ENCODE measurements at regions not wholly inside any gene's neighbourhood (a gene's known extent, or its start where the extent isn't known, plus 50 kb on each side); places are given as distances from the start of the nearest gene placed in this dataset.
"Not testable (repeated sequence)": the region's sequence is repeated elsewhere in the genome, so short reads cannot be mapped to it uniquely, and the experiment has no call there.

GRCh38 chr4:75344915-75345314, 169.3 kb downstream of the RCHY1 start:
- H3K36me3 ChIP-seq (ENCODE audit: control insufficient read depth, insufficient read depth, low read length) = no peaks in the 10 kb centered on the region

DNA sequence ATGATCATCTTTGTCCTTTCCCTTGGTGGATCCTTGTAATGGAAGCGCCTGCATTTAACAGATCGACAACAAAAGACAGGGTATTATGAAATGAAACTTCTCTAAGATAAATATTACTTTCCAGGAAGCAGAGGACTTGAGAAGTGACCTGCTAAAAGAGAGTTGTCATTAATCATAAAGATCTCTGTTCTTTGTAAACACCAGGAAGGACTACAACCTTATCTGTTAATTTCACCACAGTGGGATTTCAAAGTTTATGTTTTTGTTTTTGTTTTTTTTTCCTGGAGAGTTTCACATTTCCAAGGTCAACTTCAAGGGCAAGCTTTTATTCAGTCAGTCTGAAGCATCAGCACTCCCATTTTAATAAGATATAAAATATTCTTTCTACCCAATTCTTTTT, 170.9 kb downstream of the RCHY1 start:
- Histone ChIP-seq H3K4me1 (ENCODE audit: control insufficient read depth, insufficient read depth, low read length) (no peaks in the 10 kb centered on the region), H3K36me3 (ENCODE audit: control insufficient read depth, insufficient read depth, low read length) (no peaks in the 10 kb centered on the region), H3K27ac (ENCODE audit: low read depth, low read length) (no peak overlapping the region), H3K4me3 (ENCODE audit: low read depth, low read length) (no peak overlapping the region), H3K9me3 (ENCODE audit: control insufficient read depth, insufficient read depth, low read length) (no peaks in the 10 kb centered on the region), H3K27me3 (ENCODE audit: control insufficient read depth, insufficient read depth, low read length) (no peaks in the 10 kb centered on the region)
- no peak for DNase-seq (ENCODE audit: low read depth in 4 of 6, low spot score in 6 of 6)
- no CpG with 5 or more reads among the region's 2 CpGs for WGBS (ENCODE audit: insufficient coverage)

More at GRCh38 chr4:75344915-75345314, 169.3 kb downstream of the RCHY1 start:
- no peak overlapping the region for H3K27ac ChIP-seq (ENCODE audit: low read depth, low read length)
- no CpG with 5 or more reads among the region's 5 CpGs for WGBS (ENCODE audit: insufficient coverage)
- no peaks in the 10 kb centered on the region for H3K9me3 ChIP-seq (ENCODE audit: control insufficient read depth, insufficient read depth, low read length)
- H3K27me3 ChIP-seq (ENCODE audit: control insufficient read depth, insufficient read depth, low read length) = no peaks in the 10 kb centered on the region
- DNase-seq (ENCODE audit: low read depth in 4 of 6, low spot score in 6 of 6) = no peak
- no peaks in the 10 kb centered on the region for H3K4me1 ChIP-seq (ENCODE audit: control insufficient read depth, insufficient read depth, low read length)
- no peak overlapping the region for H3K4me3 ChIP-seq (ENCODE audit: low read depth, low read length)

DNA sequence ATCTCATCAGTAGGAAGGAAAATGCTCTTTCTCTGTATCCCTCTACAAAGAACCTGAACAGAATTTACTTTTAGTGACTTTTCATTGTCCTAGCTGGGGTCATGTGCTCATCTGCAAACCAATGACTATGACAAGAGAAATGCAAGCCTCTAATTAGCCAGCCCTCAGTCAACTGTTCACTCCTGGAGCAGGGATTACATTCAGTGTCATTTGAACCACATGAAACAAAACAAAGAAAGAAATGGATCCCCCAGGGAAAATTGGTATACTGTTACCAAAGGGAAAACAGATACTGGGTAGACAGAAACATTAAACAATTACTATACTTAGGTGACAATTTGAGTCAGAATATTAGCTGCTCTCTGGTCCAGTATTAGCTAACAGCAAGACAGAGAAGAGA, 173.6 kb downstream of the RCHY1 start:
- Histone ChIP-seq H3K9me3 (ENCODE audit: control insufficient read depth, insufficient read depth, low read length) (no peaks in the 10 kb centered on the region), H3K4me1 (ENCODE audit: control insufficient read depth, insufficient read depth, low read length) (no peaks in the 10 kb centered on the region), H3K36me3 (ENCODE audit: control insufficient read depth, insufficient read depth, low read length) (no peaks in the 10 kb centered on the region), H3K4me3 (ENCODE audit: low read depth, low read length) (no peak overlapping the region), H3K27ac (ENCODE audit: low read depth, low read length) (no peak overlapping the region), H3K27me3 (ENCODE audit: control insufficient read depth, insufficient read depth, low read length) (no peaks in the 10 kb centered on the region)
- DNase-seq (ENCODE audit: low read depth in 4 of 6, low spot score in 6 of 6) = no peak

GRCh38 chr4:75338352-75338880, 175.8 kb downstream of the RCHY1 start:
- no peak for DNase-seq (ENCODE audit: low read depth in 4 of 6, low spot score in 6 of 6)
- WGBS (ENCODE audit: insufficient coverage) = no CpG with 5 or more reads among the region's 1 CpG
- no peaks in the 10 kb centered on the region for H3K4me1 ChIP-seq (ENCODE audit: control insufficient read depth, insufficient read depth, low read length)
- H3K4me3 ChIP-seq (ENCODE audit: low read depth, low read length) = no peak overlapping the region
- no peaks in the 10 kb centered on the region for H3K36me3 ChIP-seq (ENCODE audit: control insufficient read depth, insufficient read depth, low read length)
- no peak overlapping the region for H3K27ac ChIP-seq (ENCODE audit: low read depth, low read length)
- H3K27me3 ChIP-seq (ENCODE audit: control insufficient read depth, insufficient read depth, low read length) = no peaks in the 10 kb centered on the region
- peaks cover 3% of the 10 kb centered on the region for H3K9me3 ChIP-seq (ENCODE audit: control insufficient read depth, insufficient read depth, low read length)

DNA sequence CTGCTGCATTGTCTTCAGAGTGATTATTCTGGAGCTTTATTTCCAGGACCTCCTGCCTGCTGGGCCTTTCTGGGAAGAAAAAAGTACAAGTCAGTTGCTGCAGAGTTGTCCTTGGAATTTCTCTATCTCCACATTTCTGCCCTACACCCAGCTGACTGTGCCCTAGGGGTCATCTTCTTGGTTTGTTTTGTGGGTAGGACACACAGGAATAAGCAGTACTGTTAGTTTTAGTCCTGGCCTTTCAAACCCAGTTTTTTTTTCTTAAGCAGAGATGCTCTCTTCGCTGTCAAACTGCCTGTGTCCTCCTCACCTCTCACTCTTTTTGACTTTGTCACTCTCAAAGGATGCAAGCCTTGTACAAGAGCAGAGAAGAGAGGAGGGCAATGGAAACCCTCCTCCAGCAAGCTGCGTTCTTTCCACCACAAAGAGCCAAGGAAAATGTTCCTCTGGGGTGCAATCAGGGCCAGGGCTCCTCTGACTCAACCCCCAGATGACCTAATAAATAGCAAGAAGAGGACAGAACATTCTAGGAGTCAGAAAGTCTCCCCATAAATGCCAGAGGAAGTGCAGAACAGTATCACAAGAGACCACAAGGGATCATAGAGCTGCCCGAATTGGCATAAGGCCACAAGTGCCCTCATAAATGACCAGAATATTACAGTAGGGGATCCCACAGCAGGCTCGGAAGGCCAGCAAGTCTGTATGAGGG, 186.2 kb downstream of the RCHY1 start:
- Histone ChIP-seq H3K27me3 (ENCODE audit: control insufficient read depth, insufficient read depth, low read length) (no peaks in the 10 kb centered on the region), H3K36me3 (ENCODE audit: control insufficient read depth, insufficient read depth, low read length) (no peaks in the 10 kb centered on the region), H3K4me1 (ENCODE audit: control insufficient read depth, insufficient read depth, low read length) (peaks cover 4% of the 10 kb centered on the region), H3K9me3 (ENCODE audit: control insufficient read depth, insufficient read depth, low read length) (no peaks in the 10 kb centered on the region), H3K27ac (ENCODE audit: low read depth, low read length) (no peak overlapping the region), H3K4me3 (ENCODE audit: low read depth, low read length) (no peak overlapping the region)
- WGBS (ENCODE audit: insufficient coverage) = 100% methylated on average over 1 of the region's 4 CpGs
- no peak for DNase-seq (ENCODE audit: low read depth in 4 of 6, low spot score in 6 of 6)

DNA sequence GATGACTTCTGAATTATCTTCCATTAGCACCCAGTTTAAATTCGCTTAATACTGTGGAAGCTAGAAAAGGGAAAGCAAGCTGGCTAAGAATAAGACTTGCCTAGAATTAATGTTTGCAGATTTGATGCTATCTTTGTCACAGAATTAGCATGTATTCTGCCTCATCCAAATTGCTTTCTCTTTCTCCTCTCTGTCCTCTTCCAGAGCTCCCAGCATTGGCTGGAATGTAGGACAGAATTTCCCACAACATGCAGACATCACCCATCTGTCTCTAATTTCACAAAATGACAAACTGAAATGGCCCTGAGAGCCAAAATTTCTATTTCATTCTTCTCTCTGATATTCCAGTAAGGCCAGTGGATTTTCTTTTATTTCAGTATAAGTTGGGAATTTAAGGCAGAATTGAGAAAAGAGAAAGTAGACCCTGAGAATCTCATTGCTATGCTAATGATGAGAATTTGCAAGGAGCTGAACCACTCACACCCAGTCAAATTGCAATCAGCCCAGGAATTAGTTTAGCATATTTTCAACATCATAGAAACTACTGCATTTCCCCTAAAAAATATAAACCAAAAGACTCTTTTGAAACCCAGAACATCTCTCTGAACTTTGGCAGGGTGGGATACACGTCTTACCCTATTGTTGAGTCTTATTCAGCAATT, 188.8 kb downstream of the RCHY1 start:
- no peaks in the 10 kb centered on the region for H3K36me3 ChIP-seq (ENCODE audit: control insufficient read depth, insufficient read depth, low read length)
- H3K4me1 ChIP-seq (ENCODE audit: control insufficient read depth, insufficient read depth, low read length) = peaks cover 4% of the 10 kb centered on the region
- no peak overlapping the region for H3K27ac ChIP-seq (ENCODE audit: low read depth, low read length)
- 86% methylated on average over 1 of the region's 2 CpGs for WGBS (ENCODE audit: insufficient coverage)
- H3K9me3 ChIP-seq (ENCODE audit: control insufficient read depth, insufficient read depth, low read length) = no peaks in the 10 kb centered on the region
- H3K27me3 ChIP-seq (ENCODE audit: control insufficient read depth, insufficient read depth, low read length) = no peaks in the 10 kb centered on the region
- no peak overlapping the region for H3K4me3 ChIP-seq (ENCODE audit: low read depth, low read length)
- DNase-seq (ENCODE audit: low read depth in 4 of 6, low spot score in 6 of 6) = peak in 1 of 6 donors; percentile 64

- H3K9me3 ChIP-seq (ENCODE audit: control insufficient read depth, insufficient read depth, low read length) = no peaks in the 10 kb centered on the region
- WGBS (ENCODE audit: insufficient coverage) = 80% methylated on average over 3 of the region's 5 CpGs
- no peaks in the 10 kb centered on the region for H3K27me3 ChIP-seq (ENCODE audit: control insufficient read depth, insufficient read depth, low read length)
- no peak overlapping the region for H3K4me3 ChIP-seq (ENCODE audit: low read depth, low read length)
- H3K4me1 ChIP-seq (ENCODE audit: control insufficient read depth, insufficient read depth, low read length) = no peaks in the 10 kb centered on the region
- no peaks in the 10 kb centered on the region for H3K36me3 ChIP-seq (ENCODE audit: control insufficient read depth, insufficient read depth, low read length)
- no peak for DNase-seq (ENCODE audit: low read depth in 4 of 6, low spot score in 6 of 6)
- no peak overlapping the region for H3K27ac ChIP-seq (ENCODE audit: low read depth, low read length)
These were observed 192.7 kb downstream of the RCHY1 start for GRCh38 chr4:75321484-75321883.

GRCh38 chr4:75317641-75318040, 196.6 kb downstream of the RCHY1 start:
- not testable (repeated sequence) for H3K27me3 ChIP-seq (ENCODE audit: control insufficient read depth, insufficient read depth, low read length); H3K9me3 ChIP-seq (ENCODE audit: control insufficient read depth, insufficient read depth, low read length); H3K27ac ChIP-seq (ENCODE audit: low read depth, low read length); H3K4me1 ChIP-seq (ENCODE audit: control insufficient read depth, insufficient read depth, low read length); H3K4me3 ChIP-seq (ENCODE audit: low read depth, low read length); H3K36me3 ChIP-seq (ENCODE audit: control insufficient read depth, insufficient read depth, low read length); DNase-seq (ENCODE audit: low read depth in 4 of 6, low spot score in 6 of 6)
- WGBS (ENCODE audit: insufficient coverage) = 81% methylated on average over 6 of the region's 10 CpGs

GRCh38 chr4:75308049-75308448, 206.2 kb downstream of the RCHY1 start:
- H3K27me3 ChIP-seq (ENCODE audit: control insufficient read depth, insufficient read depth, low read length) = no peaks in the 10 kb centered on the region
- WGBS (ENCODE audit: insufficient coverage) = no CpG with 5 or more reads among the region's 1 CpG
- H3K27ac ChIP-seq (ENCODE audit: low read depth, low read length) = no peak overlapping the region
- H3K36me3 ChIP-seq (ENCODE audit: control insufficient read depth, insufficient read depth, low read length) = no peaks in the 10 kb centered on the region
- peak in 1 of 6 donors; percentile 46 for DNase-seq (ENCODE audit: low read depth in 4 of 6, low spot score in 6 of 6)
- no peak overlapping the region for H3K4me3 ChIP-seq (ENCODE audit: low read depth, low read length)
- no peaks in the 10 kb centered on the region for H3K9me3 ChIP-seq (ENCODE audit: control insufficient read depth, insufficient read depth, low read length)
- H3K4me1 ChIP-seq (ENCODE audit: control insufficient read depth, insufficient read depth, low read length) = no peaks in the 10 kb centered on the region

- H3K27me3 ChIP-seq (ENCODE audit: control insufficient read depth, insufficient read depth, low read length) = no peaks in the 10 kb centered on the region
- no CpG with 5 or more reads among the region's 3 CpGs for WGBS (ENCODE audit: insufficient coverage)
- H3K4me1 ChIP-seq (ENCODE audit: control insufficient read depth, insufficient read depth, low read length) = no peaks in the 10 kb centered on the region
- no peaks in the 10 kb centered on the region for H3K9me3 ChIP-seq (ENCODE audit: control insufficient read depth, insufficient read depth, low read length)
- no peak overlapping the region for H3K4me3 ChIP-seq (ENCODE audit: low read depth, low read length)
- H3K27ac ChIP-seq (ENCODE audit: low read depth, low read length) = no peak overlapping the region
- no peak for DNase-seq (ENCODE audit: low read depth in 4 of 6, low spot score in 6 of 6)
- H3K36me3 ChIP-seq (ENCODE audit: control insufficient read depth, insufficient read depth, low read length) = no peaks in the 10 kb centered on the region
These were observed 207.7 kb downstream of the RCHY1 start for GRCh38 chr4:75306506-75306905.
